Sigmoid colon (tissue), 6 donors: ENCODE measurements at regions not wholly inside any gene's neighbourhood (a gene's known extent, or its start where the extent isn't known, plus 50 kb on each side); places are given as distances from the start of the nearest gene placed in this dataset.

Experiments
- DNase-seq: peaks from one replicate; pipeline ENCODE4 v3.0.0-alpha.2; 2019
- H3K27ac ChIP-seq, 4 donors: fragments of 200-600 bp; sonication (generic); one replicate each; pipeline ENCODE4 v1.5.1; 2016 to 2019; ENCODE audit warnings: mild to moderate bottlenecking in 1 of 4
- H3K27me3 ChIP-seq, 3 donors: fragments of 200-600 bp; sonication (generic); one replicate each; pipeline ENCODE4 v1.5.1; 2019; ENCODE audit warnings: mild to moderate bottlenecking in 1 of 3
- H3K36me3 ChIP-seq, 4 donors: fragments of 200-600 bp; sonication (generic); one replicate each; pipeline ENCODE4 v1.5.1; 2016 to 2019
- H3K4me1 ChIP-seq, 4 donors: fragments of 200-600 bp; sonication (generic); one replicate each; pipeline ENCODE4 v1.5.1; 2017 to 2019
- H3K4me3 ChIP-seq, 4 donors: fragments of 200-600 bp; sonication (generic); one replicate each; pipeline ENCODE4 v1.5.1; 2017 to 2019; ENCODE audit warnings: mild to moderate bottlenecking in 2 of 4, moderate library complexity in 1 of 4
- H3K9me3 ChIP-seq, 4 donors: fragments of 200-600 bp in 3 of 4; sonication (generic) in 3 of 4; one replicate each; pipeline versions ENCODE4 v1.5.1 to v1.6.1; 2013 to 2019
- EP300 ChIP-seq, 4 donors: sonication (generic); formaldehyde crosslinking; IDR thresholded peaks; one replicate each; pipeline ENCODE4 v1.6.1; 2017; ENCODE audit warnings: antibody characterized with exemption in 4 of 4
- POLR2A ChIP-seq, 2 donors: fragments of 450-650 bp; IDR thresholded peaks; one replicate each; pipeline ENCODE4 v1.6.1; 2016; ENCODE audit warnings: antibody characterized with exemption in 2 of 2, mild to moderate bottlenecking in 2 of 2, moderate library complexity in 2 of 2
- POLR2AphosphoS5 ChIP-seq, 4 donors: sonication (generic); formaldehyde crosslinking; IDR thresholded peaks; one replicate each; pipeline ENCODE4 v1.6.1; 2017; ENCODE audit warnings: antibody characterized with exemption in 4 of 4
- WGBS, 2 donors: extraction: QIAGEN DNeasy Blood & Tissue Kit; methylation state at CpG; one replicate each; pipeline ENCODE4 v1.1.7; 2013; 5-methylcytosine and 5-hydroxymethylcytosine counted together
- intact Hi-C: fragments of 100-400 bp; cut with DNase I; formaldehyde crosslinking; loops from one replicate; pipeline ENCODE4 v1.15.1; 2023
- TF ChIP-seq, protein P1 (sequence below), 4 experiments: fragments of 450-650 bp in 3 of 4; fragments of 200-600 bp in 1 of 4; IDR thresholded peaks; one replicate each; pipeline ENCODE4 v1.5.1; 2016 to 2019; ENCODE audit warnings: antibody characterized with exemption in 4 of 4, mild to moderate bottlenecking in 3 of 4, moderate library complexity in 2 of 4
- donor health status: healthy with polysubstance abuse.
- donor health status: healthy.

DNA sequence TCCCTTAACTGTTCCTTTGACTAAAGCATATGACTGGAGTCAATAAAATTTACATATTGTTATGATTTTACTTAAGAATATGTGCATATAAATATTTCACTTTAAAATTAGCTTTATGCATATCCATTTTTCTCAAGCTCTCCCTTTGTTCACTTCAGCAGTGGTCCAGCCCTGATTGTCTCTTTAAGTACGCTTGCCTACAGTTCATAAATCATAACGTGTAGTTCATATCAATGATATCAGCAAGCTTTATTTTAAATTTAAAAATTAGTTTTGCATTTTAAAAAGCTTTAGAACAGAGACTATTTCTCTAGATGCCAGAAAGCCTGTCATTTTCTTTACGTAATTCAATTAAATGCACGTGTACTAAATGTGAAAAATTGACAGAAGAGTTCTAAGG lies 721.9 kb downstream of the OTOL1 start:
- H3K27ac ChIP-seq = no peak overlapping the region
- intact Hi-C loops = no loop called here
- no peaks in the 10 kb centered on the region for H3K9me3 ChIP-seq
- WGBS, 2 donors = 36 to 90% methylated on average over 4 of the region's 4 CpGs
- DNase-seq = no peak
- H3K4me3 ChIP-seq = no peak overlapping the region
- H3K4me1 ChIP-seq = peaks cover 0 to 16% (median 10%) of the 10 kb centered on the region in 4 donors
- H3K36me3 ChIP-seq = no peaks in the 10 kb centered on the region
- TF ChIP-seq, protein P1, sequence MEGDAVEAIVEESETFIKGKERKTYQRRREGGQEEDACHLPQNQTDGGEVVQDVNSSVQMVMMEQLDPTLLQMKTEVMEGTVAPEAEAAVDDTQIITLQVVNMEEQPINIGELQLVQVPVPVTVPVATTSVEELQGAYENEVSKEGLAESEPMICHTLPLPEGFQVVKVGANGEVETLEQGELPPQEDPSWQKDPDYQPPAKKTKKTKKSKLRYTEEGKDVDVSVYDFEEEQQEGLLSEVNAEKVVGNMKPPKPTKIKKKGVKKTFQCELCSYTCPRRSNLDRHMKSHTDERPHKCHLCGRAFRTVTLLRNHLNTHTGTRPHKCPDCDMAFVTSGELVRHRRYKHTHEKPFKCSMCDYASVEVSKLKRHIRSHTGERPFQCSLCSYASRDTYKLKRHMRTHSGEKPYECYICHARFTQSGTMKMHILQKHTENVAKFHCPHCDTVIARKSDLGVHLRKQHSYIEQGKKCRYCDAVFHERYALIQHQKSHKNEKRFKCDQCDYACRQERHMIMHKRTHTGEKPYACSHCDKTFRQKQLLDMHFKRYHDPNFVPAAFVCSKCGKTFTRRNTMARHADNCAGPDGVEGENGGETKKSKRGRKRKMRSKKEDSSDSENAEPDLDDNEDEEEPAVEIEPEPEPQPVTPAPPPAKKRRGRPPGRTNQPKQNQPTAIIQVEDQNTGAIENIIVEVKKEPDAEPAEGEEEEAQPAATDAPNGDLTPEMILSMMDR (IDR thresholded peaks at IDR 0.05) = no peak
- TF ChIP-seq POLR2A (IDR thresholded peaks at IDR 0.05) (no peak), POLR2AphosphoS5 (IDR thresholded peaks at IDR 0.05) (no peak), EP300 (IDR thresholded peaks at IDR 0.05) (no peak)
- no peaks in the 10 kb centered on the region for H3K27me3 ChIP-seq

DNA sequence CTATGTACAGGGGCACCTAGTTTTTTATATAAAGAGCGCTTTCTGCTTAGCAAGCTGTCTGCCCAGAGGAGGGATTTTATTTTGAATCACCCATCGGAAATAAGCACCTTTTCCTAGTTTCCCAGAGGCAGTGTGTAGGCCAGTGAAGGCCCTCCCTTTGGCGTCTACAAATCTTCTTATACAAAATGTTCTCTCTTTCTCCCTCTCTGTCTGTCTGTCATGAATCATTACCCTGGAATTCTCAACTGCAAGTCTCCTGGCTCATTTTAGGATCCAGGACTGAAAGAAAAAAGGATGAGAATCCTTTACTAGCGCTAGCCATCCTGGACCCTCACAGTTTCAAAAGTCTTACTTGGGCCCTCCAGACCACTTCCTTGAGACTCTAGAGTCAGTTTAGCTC lies 728.1 kb downstream of the OTOL1 start:
- Histone ChIP-seq H3K4me1 (peaks cover 0 to 17% (median 10%) of the 10 kb centered on the region in 4 donors), H3K27me3 (no peaks in the 10 kb centered on the region), H3K9me3 (no peaks in the 10 kb centered on the region), H3K27ac (peak overlapping the region in 2 of 4 donors; percentile 12 to 29), H3K4me3 (no peak overlapping the region), H3K36me3 (no peaks in the 10 kb centered on the region)
- WGBS, 2 donors = 94 to 95% methylated on average over 4 of the region's 4 CpGs
- TF ChIP-seq EP300 (IDR thresholded peaks at IDR 0.05) = no peak
- no peak for TF ChIP-seq POLR2A (IDR thresholded peaks at IDR 0.05)
- no peak for TF ChIP-seq POLR2AphosphoS5 (IDR thresholded peaks at IDR 0.05)
- TF ChIP-seq, protein P1 (IDR thresholded peaks at IDR 0.05) = no peak
- intact Hi-C loops = no loop called here
- DNase-seq = no peak

DNA sequence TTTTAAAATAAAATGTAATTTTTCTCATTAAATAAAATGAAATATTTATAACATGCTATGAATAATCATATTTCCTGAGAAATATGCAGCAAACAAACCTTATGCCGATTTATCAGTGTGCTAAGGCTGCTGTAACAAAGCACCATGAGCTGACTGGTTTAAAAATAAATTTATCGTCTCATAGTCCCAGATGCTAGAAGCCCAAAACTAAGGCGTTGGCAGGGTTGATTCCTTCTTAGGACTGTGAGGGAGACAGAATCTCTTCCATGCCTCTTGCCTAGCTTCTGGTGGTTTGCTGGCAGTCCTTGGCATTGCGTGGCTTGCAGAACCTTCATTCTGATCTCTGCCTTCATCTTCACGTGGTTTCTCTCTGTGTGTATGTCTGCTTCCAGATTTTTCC lies 740.3 kb downstream of the OTOL1 start:
- Histone ChIP-seq H3K27ac (no peak overlapping the region), H3K36me3 (no peaks in the 10 kb centered on the region), H3K4me1 (peaks cover 0 to 9% (median 0%) of the 10 kb centered on the region in 4 donors), H3K9me3 (no peaks in the 10 kb centered on the region), H3K4me3 (no peak overlapping the region), H3K27me3 (no peaks in the 10 kb centered on the region)
- DNase-seq = no peak
- WGBS, 2 donors = 80 to 90% methylated on average over 5 of the region's 5 CpGs
- intact Hi-C loops = no loop called here
- no peak for TF ChIP-seq EP300 (IDR thresholded peaks at IDR 0.05)
- no peak for TF ChIP-seq POLR2A (IDR thresholded peaks at IDR 0.05)
- TF ChIP-seq, protein P1 (IDR thresholded peaks at IDR 0.05) = no peak
- no peak for TF ChIP-seq POLR2AphosphoS5 (IDR thresholded peaks at IDR 0.05)

DNA sequence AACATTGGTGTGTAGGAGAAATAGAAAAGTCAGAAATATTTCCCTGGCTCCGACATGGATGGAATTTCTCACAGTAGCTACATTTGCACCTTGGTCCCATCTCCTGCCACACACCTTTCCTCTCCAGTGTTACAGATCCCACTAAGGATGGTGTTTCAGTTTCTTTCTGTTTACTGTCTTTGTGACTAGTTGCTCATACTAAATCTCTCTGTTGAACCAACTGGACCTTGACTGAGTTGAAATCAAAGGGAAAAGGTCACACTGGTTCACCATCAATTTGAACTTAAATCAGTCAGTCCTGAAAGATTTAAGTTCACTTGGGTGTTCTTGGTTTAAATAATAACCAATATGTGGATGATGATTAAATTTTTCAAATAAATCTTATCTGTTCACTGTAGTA lies 754.2 kb downstream of the OTOL1 start:
- Histone ChIP-seq H3K27me3 (no peaks in the 10 kb centered on the region), H3K36me3 (no peaks in the 10 kb centered on the region), H3K9me3 (no peaks in the 10 kb centered on the region), H3K4me1 (no peaks in the 10 kb centered on the region), H3K4me3 (no peak overlapping the region), H3K27ac (no peak overlapping the region)
- no peak for TF ChIP-seq POLR2A (IDR thresholded peaks at IDR 0.05)
- TF ChIP-seq EP300 (IDR thresholded peaks at IDR 0.05) = no peak
- TF ChIP-seq, protein P1 (IDR thresholded peaks at IDR 0.05) = no peak
- TF ChIP-seq POLR2AphosphoS5 (IDR thresholded peaks at IDR 0.05) = no peak
- intact Hi-C loops = no loop called here
- DNase-seq = no peak
- WGBS, 2 donors = 72 to 74% methylated on average over 1 of the region's 1 CpG

DNA sequence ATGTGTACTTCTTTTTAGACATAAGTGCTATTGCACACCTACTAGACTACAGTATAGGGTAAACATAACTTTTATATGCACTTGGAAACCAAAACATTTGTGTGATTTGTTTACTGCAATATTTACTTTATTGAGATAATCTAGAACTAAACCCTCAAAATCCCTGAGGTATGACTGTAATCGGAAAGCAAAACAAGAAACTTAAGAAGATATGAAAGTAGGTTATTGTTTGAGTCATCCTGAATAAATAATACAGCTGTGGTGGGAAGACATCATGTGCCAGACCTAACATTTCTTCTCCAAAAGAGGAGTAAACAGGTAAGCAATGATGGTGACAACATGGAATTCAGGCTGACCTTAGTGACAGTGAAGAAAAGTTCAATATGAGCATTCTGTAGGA lies 765.5 kb downstream of the OTOL1 start:
- H3K27me3 ChIP-seq = no peaks in the 10 kb centered on the region
- DNase-seq = no peak
- TF ChIP-seq POLR2A (IDR thresholded peaks at IDR 0.05) (no peak), EP300 (IDR thresholded peaks at IDR 0.05) (no peak), POLR2AphosphoS5 (IDR thresholded peaks at IDR 0.05) (no peak)
- TF ChIP-seq, protein P1 (IDR thresholded peaks at IDR 0.05) = no peak
- H3K9me3 ChIP-seq = no peaks in the 10 kb centered on the region
- no peak overlapping the region for H3K4me3 ChIP-seq
- intact Hi-C loops = no loop called here
- no peaks in the 10 kb centered on the region for H3K4me1 ChIP-seq
- no peaks in the 10 kb centered on the region for H3K36me3 ChIP-seq
- no peak overlapping the region for H3K27ac ChIP-seq
- 76 to 82% methylated on average over 1 of the region's 1 CpG for WGBS, 2 donors
